Smooth muscle cell (in vitro differentiated cells): ENCODE measurements at regions not wholly inside any gene's neighbourhood (a gene's known extent, or its start where the extent isn't known, plus 50 kb on each side); places are given as distances from the start of the nearest gene placed in this dataset.

Source experiments
- DNase-seq: peaks from one replicate; lab custom pipeline; 2025; ENCODE audit not compliant: unreplicated experiment; lab: John Stamatoyannopoulos, UW
- H2AFZ ChIP-seq: fragments of 200-600 bp; sonication (generic); 2 replicates; pipeline ENCODE4 v1.6.0; 2016; ENCODE audit warnings: antibody characterized with exemption, low read depth, mild to moderate bottlenecking
- H3F3A ChIP-seq: fragments of 200-600 bp; sonication (generic); 2 replicates; pipeline ENCODE4 v1.6.0; 2017; ENCODE audit warnings: antibody characterized with exemption, low read depth
- H3K27ac ChIP-seq: fragments of 200-600 bp; sonication (generic); 2 replicates; pipeline ENCODE4 v1.5.1; 2016; ENCODE audit warnings: low read depth, mild to moderate bottlenecking
- H3K27me3 ChIP-seq: fragments of 200-600 bp; sonication (generic); 2 replicates; pipeline ENCODE4 v1.6.1; 2016; ENCODE audit warnings: low read depth, mild to moderate bottlenecking
- H3K36me3 ChIP-seq: fragments of 200-600 bp; sonication (generic); 2 replicates; pipeline ENCODE4 v1.5.1; 2016; ENCODE audit warnings: low read depth
- H3K4me1 ChIP-seq: fragments of 200-600 bp; sonication (generic); 2 replicates; pipeline ENCODE4 v1.5.1; 2016; ENCODE audit warnings: low read depth
- H3K4me2 ChIP-seq: fragments of 200-600 bp; sonication (generic); 2 replicates; pipeline ENCODE4 v1.6.0; 2016; ENCODE audit warnings: mild to moderate bottlenecking
- H3K4me3 ChIP-seq: fragments of 200-600 bp; sonication (generic); 2 replicates; pipeline ENCODE4 v1.5.1; 2016; ENCODE audit warnings: mild to moderate bottlenecking
- H3K79me2 ChIP-seq: fragments of 200-600 bp; sonication (generic); 2 replicates; pipeline ENCODE4 v1.6.0; 2016; ENCODE audit warnings: low read depth, mild to moderate bottlenecking
- H3K9ac ChIP-seq: fragments of 200-600 bp; sonication (generic); 2 replicates; pipeline ENCODE4 v1.6.0; 2016; ENCODE audit warnings: low read depth
- H3K9me3 ChIP-seq: fragments of 200-600 bp; sonication (generic); replicated peaks from 2 replicates; pipeline ENCODE4 v1.5.1; 2016; ENCODE audit warnings: low read depth
- H4K20me1 ChIP-seq: fragments of 200-600 bp; sonication (generic); 2 replicates; pipeline ENCODE4 v1.6.0; 2016; ENCODE audit warnings: low read depth
- WGBS: methylation state at CpG from one replicate; pipeline ENCODE4 v1.1.7; 2016; ENCODE audit warnings: low lambda C conversion rate; 5-methylcytosine and 5-hydroxymethylcytosine counted together
- TF ChIP-seq, protein P1 (sequence below): fragments of 200-600 bp; sonication (generic); IDR thresholded peaks from 2 replicates; pipeline ENCODE4 v1.5.1; 2017; ENCODE audit warnings: borderline replicate concordance, mild to moderate bottlenecking, antibody characterized with exemption; ENCODE audit not compliant: insufficient read depth, poor library complexity, severe bottlenecking

DNA sequence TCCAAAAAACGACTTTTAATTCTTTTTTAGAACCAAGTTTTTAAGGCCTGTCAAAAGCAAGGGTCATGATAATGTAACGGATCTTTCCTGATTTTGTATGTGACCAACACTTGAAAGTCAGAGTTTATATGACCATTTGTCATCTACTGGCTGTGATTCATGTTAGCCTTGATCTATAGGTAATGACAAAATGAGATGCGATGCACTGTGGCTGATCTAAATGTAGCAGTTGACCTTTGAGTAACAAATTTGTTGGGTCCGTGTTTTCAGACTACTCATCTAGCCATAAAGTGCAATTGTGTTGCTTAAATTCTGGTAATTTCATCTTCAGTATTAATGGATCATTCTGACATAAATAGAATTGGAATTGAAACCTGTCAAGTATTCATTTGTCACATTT is 202.5 kb downstream of the PCDH7 start:
- 95% methylated on average over 4 of the region's 4 CpGs for WGBS
- H3K4me3 ChIP-seq, result no peak overlapping the region
- no peak overlapping the region for H3K4me2 ChIP-seq

DNA sequence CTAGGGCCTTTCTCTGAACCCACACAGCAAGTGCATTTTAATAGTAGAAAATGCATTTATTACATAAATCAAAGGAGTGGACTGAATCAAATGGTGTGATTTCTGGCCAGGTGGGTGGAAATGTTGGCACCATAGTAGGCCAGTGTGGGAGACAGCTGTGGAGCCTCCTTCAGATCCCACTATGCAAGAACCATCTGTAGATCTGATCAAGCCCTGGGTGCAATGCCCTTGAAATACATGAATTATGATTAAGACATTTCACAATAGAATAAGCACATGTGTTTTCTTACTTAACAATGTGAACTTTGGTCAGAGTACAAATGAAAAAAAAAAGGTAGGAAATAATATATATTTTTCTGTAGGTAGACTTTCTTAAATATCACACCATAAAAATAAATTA is 204.3 kb downstream of the PCDH7 start:
- no peak overlapping the region for H3K4me3 ChIP-seq
- H3K9me3 ChIP-seq, result no peaks in the 10 kb centered on the region
- H3K4me1 ChIP-seq, result no peaks in the 10 kb centered on the region
- no peak for DNase-seq
- TF ChIP-seq, protein P1, sequence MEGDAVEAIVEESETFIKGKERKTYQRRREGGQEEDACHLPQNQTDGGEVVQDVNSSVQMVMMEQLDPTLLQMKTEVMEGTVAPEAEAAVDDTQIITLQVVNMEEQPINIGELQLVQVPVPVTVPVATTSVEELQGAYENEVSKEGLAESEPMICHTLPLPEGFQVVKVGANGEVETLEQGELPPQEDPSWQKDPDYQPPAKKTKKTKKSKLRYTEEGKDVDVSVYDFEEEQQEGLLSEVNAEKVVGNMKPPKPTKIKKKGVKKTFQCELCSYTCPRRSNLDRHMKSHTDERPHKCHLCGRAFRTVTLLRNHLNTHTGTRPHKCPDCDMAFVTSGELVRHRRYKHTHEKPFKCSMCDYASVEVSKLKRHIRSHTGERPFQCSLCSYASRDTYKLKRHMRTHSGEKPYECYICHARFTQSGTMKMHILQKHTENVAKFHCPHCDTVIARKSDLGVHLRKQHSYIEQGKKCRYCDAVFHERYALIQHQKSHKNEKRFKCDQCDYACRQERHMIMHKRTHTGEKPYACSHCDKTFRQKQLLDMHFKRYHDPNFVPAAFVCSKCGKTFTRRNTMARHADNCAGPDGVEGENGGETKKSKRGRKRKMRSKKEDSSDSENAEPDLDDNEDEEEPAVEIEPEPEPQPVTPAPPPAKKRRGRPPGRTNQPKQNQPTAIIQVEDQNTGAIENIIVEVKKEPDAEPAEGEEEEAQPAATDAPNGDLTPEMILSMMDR, result no peak
- no peak overlapping the region for H3K4me2 ChIP-seq
- H3K27me3 ChIP-seq, result no peaks in the 10 kb centered on the region
- H4K20me1 ChIP-seq, result no peaks in the 10 kb centered on the region
- no peak overlapping the region for H2AFZ ChIP-seq
- no peaks in the 10 kb centered on the region for H3F3A ChIP-seq
- H3K27ac ChIP-seq, result no peak overlapping the region
- no peaks in the 10 kb centered on the region for H3K36me3 ChIP-seq
- H3K9ac ChIP-seq, result no peak overlapping the region
- H3K79me2 ChIP-seq, result no peaks in the 10 kb centered on the region

More for the DNA sequence above, 202.5 kb downstream of the PCDH7 start:
- no peaks in the 10 kb centered on the region for H3K36me3 ChIP-seq
- DNase-seq, result no peak
- H4K20me1 ChIP-seq, result no peaks in the 10 kb centered on the region
- H3K4me1 ChIP-seq, result no peaks in the 10 kb centered on the region
- H3K9me3 ChIP-seq, result no peaks in the 10 kb centered on the region
- H3F3A ChIP-seq, result no peaks in the 10 kb centered on the region
- H3K27ac ChIP-seq, result no peak overlapping the region
- no peak overlapping the region for H3K9ac ChIP-seq
- no peak overlapping the region for H2AFZ ChIP-seq
- no peaks in the 10 kb centered on the region for H3K27me3 ChIP-seq
- TF ChIP-seq, protein P1, result no peak
- no peaks in the 10 kb centered on the region for H3K79me2 ChIP-seq

DNA sequence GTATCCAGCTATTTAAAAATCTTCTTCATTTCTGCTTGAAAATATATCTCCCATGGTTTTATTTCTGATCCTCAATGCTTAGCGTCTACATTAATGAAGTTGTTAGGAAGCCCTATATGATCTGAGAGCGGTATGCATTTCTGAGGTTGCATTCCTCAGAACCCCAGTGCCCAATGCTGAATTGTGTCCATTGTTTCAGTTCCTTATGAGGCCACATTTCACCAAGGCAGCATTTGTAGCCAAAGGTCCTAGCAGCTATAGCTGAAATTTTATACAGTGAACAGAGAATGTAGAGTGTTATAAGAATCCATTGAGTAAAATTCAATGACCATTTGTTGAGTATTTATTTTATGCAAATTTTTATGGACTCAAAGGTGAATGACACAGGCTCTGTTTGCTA is 209.5 kb downstream of the PCDH7 start:
- TF ChIP-seq, protein P1, result no peak

DNA sequence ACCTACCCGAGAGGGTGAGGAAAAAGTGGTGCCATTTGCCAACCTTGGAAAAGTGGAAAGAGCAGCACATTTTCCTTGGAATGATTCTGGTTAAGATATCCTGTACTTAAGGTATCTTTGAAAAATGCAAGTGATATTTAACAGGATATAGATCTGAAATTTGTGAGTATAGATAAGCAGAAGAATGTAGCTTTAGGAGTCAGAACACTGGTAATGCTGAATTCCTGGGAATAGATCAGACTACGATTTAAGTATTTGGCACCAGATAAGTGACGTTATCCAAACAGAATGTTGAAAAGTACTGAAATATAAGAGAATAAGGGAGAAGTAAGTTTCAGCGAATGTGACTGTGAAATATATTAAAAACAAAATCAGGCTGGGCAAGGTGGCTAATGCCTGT is 210.1 kb downstream of the PCDH7 start:
- no peak overlapping the region for H3K4me3 ChIP-seq
- H3K79me2 ChIP-seq, result no peaks in the 10 kb centered on the region
- H3K27me3 ChIP-seq, result no peaks in the 10 kb centered on the region
- no peaks in the 10 kb centered on the region for H3K36me3 ChIP-seq
- no peaks in the 10 kb centered on the region for H3F3A ChIP-seq
- TF ChIP-seq, protein P1, result no peak
- H3K27ac ChIP-seq, result no peak overlapping the region
- H4K20me1 ChIP-seq, result no peaks in the 10 kb centered on the region
- H3K9me3 ChIP-seq, result no peaks in the 10 kb centered on the region
- no peaks in the 10 kb centered on the region for H3K4me1 ChIP-seq
- H2AFZ ChIP-seq, result no peak overlapping the region
- 88% methylated on average over 4 of the region's 4 CpGs for WGBS
- H3K9ac ChIP-seq, result no peak overlapping the region
- no peak overlapping the region for H3K4me2 ChIP-seq
- DNase-seq, result no peak

More for the DNA sequence above, 209.5 kb downstream of the PCDH7 start:
- 84% methylated on average over 2 of the region's 2 CpGs for WGBS
- DNase-seq, result no peak
- Histone ChIP-seq H4K20me1 (no peaks in the 10 kb centered on the region), H3K27ac (no peak overlapping the region), H2AFZ (no peak overlapping the region), H3K4me3 (no peak overlapping the region), H3F3A (no peaks in the 10 kb centered on the region), H3K9me3 (no peaks in the 10 kb centered on the region), H3K9ac (no peak overlapping the region), H3K36me3 (no peaks in the 10 kb centered on the region), H3K4me1 (no peaks in the 10 kb centered on the region), H3K79me2 (no peaks in the 10 kb centered on the region), H3K4me2 (no peak overlapping the region), H3K27me3 (no peaks in the 10 kb centered on the region)
